Stomach (tissue), 8 donors: ENCODE measurements at regions not wholly inside any gene's neighbourhood (a gene's known extent, or its start where the extent isn't known, plus 50 kb on each side); places are given as distances from the start of the nearest gene placed in this dataset.

ENCODE experiments used
- DNase-seq, 2 donors: peaks; one replicate each; pipeline versions ENCODE4 v3.0.0 to v3.0.0-alpha.2; 2013 to 2019
- H3K27ac ChIP-seq, 5 donors: fragments of 200-600 bp in 4 of 5; sonication (generic) in 4 of 5; one replicate each; pipeline ENCODE4 v1.5.1; 2013 to 2019; ENCODE audit warnings: mild to moderate bottlenecking in 1 of 5, moderate library complexity in 1 of 5
- H3K27me3 ChIP-seq, 3 donors: fragments of 200-600 bp; sonication (generic); one replicate each; pipeline ENCODE4 v1.5.1; 2017 to 2019; ENCODE audit warnings: mixed run types in 1 of 3
- H3K36me3 ChIP-seq, 4 donors: fragments of 200-600 bp; sonication (generic); 1 replicate in 3 of 4; 2 replicates in 1 of 4; pipeline ENCODE4 v1.5.1; 2016 to 2019
- H3K4me1 ChIP-seq, 4 donors: fragments of 200-600 bp; sonication (generic); one replicate each; pipeline ENCODE4 v1.5.1; 2016 to 2019
- H3K4me3 ChIP-seq, 4 donors: fragments of 200-600 bp; sonication (generic) in 3 of 4; one replicate each; pipeline ENCODE4 v1.5.1; 2016 to 2019; ENCODE audit warnings: mild to moderate bottlenecking in 1 of 4
- H3K9me3 ChIP-seq, 4 donors: fragments of 200-600 bp; sonication (generic); one replicate each; pipeline ENCODE4 v1.5.1; 2016 to 2019
- CTCF ChIP-seq, 7 experiments: fragments of 450-650 bp in 4 of 7; fragments of 200-600 bp in 3 of 7; sonication (generic) in 3 of 7; IDR thresholded peaks; one replicate each; pipeline ENCODE4 v1.5.1; 2016 to 2019; ENCODE audit warnings: antibody characterized with exemption in 7 of 7, control low read depth in 2 of 7, mild to moderate bottlenecking in 1 of 7
- EP300 ChIP-seq: sonication (generic); formaldehyde crosslinking; IDR thresholded peaks from one replicate; pipeline ENCODE4 v1.6.1; 2017; ENCODE audit warnings: antibody characterized with exemption
- POLR2A ChIP-seq, 4 donors: fragments of 450-650 bp; IDR thresholded peaks; one replicate each; pipeline ENCODE4 v1.6.1; 2016; ENCODE audit warnings: antibody characterized with exemption in 4 of 4, control low read depth in 2 of 4, mild to moderate bottlenecking in 1 of 4, moderate library complexity in 1 of 4
- POLR2AphosphoS5 ChIP-seq, 3 donors: sonication (generic); formaldehyde crosslinking; IDR thresholded peaks; one replicate each; pipeline ENCODE4 v1.6.1; 2016; ENCODE audit warnings: antibody characterized with exemption in 3 of 3
- WGBS, 5 donors: extraction: QIAGEN DNeasy Blood & Tissue Kit in 3 of 5; methylation state at CpG; one replicate each; pipeline versions ENCODE4 v1.1.5 to v1.1.7; 2013 to 2018; 5-methylcytosine and 5-hydroxymethylcytosine counted together
- intact Hi-C: fragments of 100-400 bp; cut with DNase I; formaldehyde crosslinking; loops from one replicate; pipeline ENCODE4 v1.15.1; 2023; ENCODE audit warnings: low total_unique reads
- donor health status: healthy with polysubstance abuse.
- donor health status: Bipolar disorder and iron deficiency.
- donor health status: healthy.

- no peak overlapping the region for H3K27ac ChIP-seq
- intact Hi-C loops = no loop called here
- TF ChIP-seq POLR2AphosphoS5 (IDR thresholded peaks at IDR 0.05) = no peak
- no peak for TF ChIP-seq POLR2A (IDR thresholded peaks at IDR 0.05)
- no peak for TF ChIP-seq CTCF (IDR thresholded peaks at IDR 0.05)
- TF ChIP-seq EP300 = no peak
- no peak overlapping the region for H3K4me3 ChIP-seq
- H3K9me3 ChIP-seq = peaks cover 0 to 12% (median 4%) of the 10 kb centered on the region in 4 donors
- DNase-seq = no peak
- 63 to 80% (median 72%) methylated on average over 6 of the region's 6 CpGs for WGBS, 5 donors
- no peaks in the 10 kb centered on the region for H3K36me3 ChIP-seq
- H3K4me1 ChIP-seq = no peaks in the 10 kb centered on the region
- H3K27me3 ChIP-seq = no peaks in the 10 kb centered on the region
These were observed 932.5 kb upstream of the WWC1 start for GRCh38 chr5:167358868-167359492.

GRCh38 chr5:167361795-167362194, 929.6 kb upstream of the WWC1 start:
- intact Hi-C loops = no loop called here
- peaks cover 0 to 21% (median 4%) of the 10 kb centered on the region in 4 donors for H3K9me3 ChIP-seq
- H3K4me3 ChIP-seq = no peak overlapping the region
- DNase-seq = no peak
- H3K4me1 ChIP-seq = no peaks in the 10 kb centered on the region
- no peak for TF ChIP-seq EP300
- TF ChIP-seq POLR2AphosphoS5 (IDR thresholded peaks at IDR 0.05) = no peak
- TF ChIP-seq POLR2A (IDR thresholded peaks at IDR 0.05) = no peak
- TF ChIP-seq CTCF (IDR thresholded peaks at IDR 0.05) = no peak
- H3K36me3 ChIP-seq = no peaks in the 10 kb centered on the region
- no peaks in the 10 kb centered on the region for H3K27me3 ChIP-seq
- H3K27ac ChIP-seq = no peak overlapping the region
- 39 to 82% (median 71%) methylated on average over 1 of the region's 1 CpG for WGBS, 5 donors

GRCh38 chr5:167363065-167363464, 928.4 kb upstream of the WWC1 start:
- Histone ChIP-seq H3K4me1 (no peaks in the 10 kb centered on the region), H3K9me3 (peaks cover 0 to 21% (median 4%) of the 10 kb centered on the region in 4 donors), H3K27me3 (no peaks in the 10 kb centered on the region), H3K27ac (no peak overlapping the region), H3K4me3 (no peak overlapping the region), H3K36me3 (no peaks in the 10 kb centered on the region)
- DNase-seq = no peak
- intact Hi-C loops = no loop called here
- 92 to 97% (median 95%) methylated on average over 2 of the region's 2 CpGs for WGBS, 5 donors
- TF ChIP-seq EP300 (no peak), CTCF (IDR thresholded peaks at IDR 0.05) (no peak), POLR2A (IDR thresholded peaks at IDR 0.05) (no peak), POLR2AphosphoS5 (IDR thresholded peaks at IDR 0.05) (no peak)

- Histone ChIP-seq H3K4me1 (no peaks in the 10 kb centered on the region), H3K4me3 (no peak overlapping the region), H3K27me3 (no peaks in the 10 kb centered on the region), H3K36me3 (no peaks in the 10 kb centered on the region), H3K27ac (no peak overlapping the region), H3K9me3 (no peaks in the 10 kb centered on the region)
- 69 to 79% (median 75%) methylated on average over 17 of the region's 17 CpGs for WGBS, 5 donors
- no peak for DNase-seq
- no peak for TF ChIP-seq POLR2AphosphoS5 (IDR thresholded peaks at IDR 0.05)
- no peak for TF ChIP-seq EP300
- TF ChIP-seq POLR2A (IDR thresholded peaks at IDR 0.05) = no peak
- no peak for TF ChIP-seq CTCF (IDR thresholded peaks at IDR 0.05)
- intact Hi-C loops = no loop called here
These were observed 916.3 kb upstream of the WWC1 start for GRCh38 chr5:167375125-167375524.
